Suppressor macrophage treated with lipopolysaccharide for 1 hour (primary cell): ENCODE measurements at regions not wholly inside any gene's neighbourhood (a gene's known extent, or its start where the extent isn't known, plus 50 kb on each side); places are given as distances from the start of the nearest gene placed in this dataset.

Source experiments
- DNase-seq, 3 donors: peaks; one replicate each; pipeline ENCODE4 v3.0.0-alpha.2; 2020 to 2022

DNA sequence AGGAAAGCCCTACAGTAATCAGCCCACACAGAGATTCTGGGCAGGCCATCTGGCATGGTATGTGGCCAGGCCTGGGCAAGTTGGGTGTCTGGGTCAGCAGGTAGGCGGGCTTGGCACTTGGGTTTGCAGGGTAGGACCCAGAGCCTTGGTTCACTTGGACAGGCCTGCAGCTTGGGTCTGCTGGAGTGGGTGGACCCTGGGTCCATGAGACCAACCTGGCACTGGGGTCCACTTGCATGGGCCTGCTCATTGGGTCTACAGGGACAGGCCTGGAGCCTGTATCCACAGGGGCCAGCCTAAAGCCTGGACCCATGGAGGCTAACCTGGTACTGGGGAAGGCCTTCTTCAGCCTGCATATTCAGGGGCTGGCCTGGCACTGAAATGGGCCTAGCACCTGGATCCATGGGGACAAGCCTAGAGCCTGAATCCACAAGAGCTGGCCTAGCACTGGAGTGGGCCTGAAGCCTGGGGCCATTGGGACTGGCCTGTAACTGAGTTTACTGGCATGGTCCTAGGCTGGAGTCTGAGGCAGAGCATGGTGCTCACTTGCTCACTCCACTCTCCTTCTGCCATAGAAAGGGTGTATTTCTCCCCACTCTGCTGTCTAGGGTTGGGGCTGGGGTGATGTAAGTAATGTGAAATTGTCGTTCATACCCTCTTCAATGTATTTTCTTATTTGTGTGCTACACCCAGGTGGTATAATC is 315.0 kb downstream of the AHR start:
- no peak for DNase-seq

DNA sequence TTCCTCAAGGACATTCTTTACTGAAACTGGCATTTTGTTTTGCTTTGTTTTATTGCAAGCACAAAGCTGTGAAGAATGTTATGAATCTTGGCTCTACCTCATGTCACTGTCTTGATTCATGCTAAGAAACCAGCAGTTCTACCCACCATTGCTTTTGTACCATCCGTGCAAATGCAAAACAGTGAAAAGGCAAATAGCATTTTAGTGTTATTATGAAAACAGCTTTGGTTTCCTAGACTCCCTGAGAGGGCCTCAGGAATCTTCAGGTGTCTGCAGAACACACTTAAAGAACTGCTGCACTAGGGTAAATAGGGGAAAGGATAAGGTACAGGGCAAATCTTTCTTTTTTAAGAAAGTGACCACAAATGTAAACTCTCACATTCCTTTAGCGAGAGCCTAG is 318.9 kb downstream of the AHR start:
- DNase-seq: no peak

DNA sequence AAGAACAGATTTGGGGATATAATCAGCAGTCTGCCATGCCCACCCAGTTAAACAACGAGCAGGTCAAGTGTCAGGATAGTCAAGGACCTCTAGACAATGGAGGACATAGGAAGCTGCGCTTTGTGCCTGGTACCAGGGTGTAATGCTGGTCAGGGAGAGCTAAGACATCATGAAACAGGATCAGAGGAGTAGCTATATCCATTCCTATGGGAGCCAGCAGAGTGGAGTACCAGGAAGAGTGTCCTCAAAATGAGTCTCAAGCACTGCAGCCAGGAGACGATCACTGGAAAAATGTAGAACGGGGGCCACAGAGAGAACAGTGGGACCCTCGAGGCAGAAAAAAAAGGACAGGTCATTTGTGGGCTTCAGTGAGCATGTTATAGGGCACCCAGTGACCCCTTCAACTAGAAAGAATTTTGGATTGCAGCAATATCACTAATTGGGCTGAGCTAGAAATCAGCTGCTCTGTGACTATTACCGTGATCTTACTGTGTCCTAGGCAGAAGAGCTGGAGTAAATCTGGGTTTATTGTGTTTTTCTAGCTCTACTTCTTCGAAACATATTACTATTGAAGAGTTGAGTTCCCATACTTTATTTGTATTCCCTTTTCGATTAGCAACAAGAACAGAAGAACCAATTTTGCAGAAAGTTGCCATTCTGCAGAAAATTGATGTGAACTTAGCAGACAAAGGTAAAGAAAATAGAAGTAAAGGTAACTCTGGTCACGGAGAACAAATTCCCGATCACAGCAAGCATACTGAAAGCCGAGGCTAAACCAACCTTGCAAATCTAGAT is 319.6 kb downstream of the AHR start:
- no peak for DNase-seq

DNA sequence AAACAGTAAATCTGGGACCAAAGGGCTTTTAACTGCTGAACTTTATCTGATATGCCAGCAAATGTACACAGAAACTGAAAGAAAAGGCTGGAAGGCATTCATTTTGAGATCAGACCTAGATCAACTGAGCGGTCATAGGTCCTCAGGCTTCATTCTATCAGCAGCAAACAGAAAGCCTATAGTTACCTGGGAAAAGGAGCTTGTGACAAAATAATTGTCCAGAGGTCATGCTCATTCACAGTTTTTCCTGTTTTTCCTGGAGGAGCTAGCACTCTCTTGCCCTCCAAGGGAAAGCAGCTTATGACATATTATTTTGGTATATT is 320.2 kb downstream of the AHR start:
- DNase-seq: no peak

DNA sequence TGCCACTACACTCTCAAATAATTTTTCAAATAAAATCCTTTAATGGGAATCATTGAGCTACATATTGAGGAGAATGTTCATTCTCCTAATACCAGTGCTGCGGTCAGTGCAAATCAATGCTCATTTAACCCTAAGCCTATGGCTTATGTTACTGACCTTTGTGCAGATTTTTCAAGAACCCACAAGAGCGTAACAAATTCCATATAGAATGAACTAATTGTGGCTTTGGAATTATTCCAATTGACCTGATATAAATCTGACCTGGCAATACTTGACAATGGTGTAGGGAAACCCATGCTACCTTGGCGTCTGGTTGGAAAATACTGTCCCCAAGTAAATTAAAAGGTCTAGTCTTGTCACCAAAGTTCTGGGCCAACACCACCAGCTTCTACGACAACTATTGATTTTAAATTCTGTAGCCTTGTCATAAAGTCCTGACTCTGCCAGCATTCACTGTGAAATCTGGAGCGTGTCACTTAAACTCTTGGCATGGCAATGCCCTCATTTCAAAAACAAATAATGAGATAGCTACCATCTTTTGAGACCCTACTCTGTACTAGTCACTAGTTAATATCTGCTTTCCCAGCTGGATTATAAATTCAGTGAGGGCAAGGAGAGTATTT is 320.9 kb downstream of the AHR start:
- no peak for DNase-seq

DNA sequence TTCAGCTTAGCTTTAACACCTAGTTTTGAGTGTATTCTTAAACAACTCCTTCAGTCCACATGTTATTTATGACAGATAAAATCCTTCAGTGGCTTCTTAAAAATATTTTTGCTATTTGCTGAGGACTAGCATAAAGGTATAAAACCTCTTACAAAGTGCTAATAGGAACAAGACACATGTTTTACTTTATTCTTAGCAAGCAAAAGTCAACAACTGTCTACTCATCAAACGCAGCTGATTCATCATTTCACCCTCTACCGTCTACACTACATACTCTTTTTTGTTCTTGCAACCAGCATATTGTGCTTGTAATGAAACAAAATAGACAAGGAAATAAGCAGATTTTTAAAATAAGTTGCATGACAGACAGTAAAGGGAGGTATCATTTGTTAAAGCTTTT is 319.7 kb downstream of the SNX13 start:
- no peak for DNase-seq

DNA sequence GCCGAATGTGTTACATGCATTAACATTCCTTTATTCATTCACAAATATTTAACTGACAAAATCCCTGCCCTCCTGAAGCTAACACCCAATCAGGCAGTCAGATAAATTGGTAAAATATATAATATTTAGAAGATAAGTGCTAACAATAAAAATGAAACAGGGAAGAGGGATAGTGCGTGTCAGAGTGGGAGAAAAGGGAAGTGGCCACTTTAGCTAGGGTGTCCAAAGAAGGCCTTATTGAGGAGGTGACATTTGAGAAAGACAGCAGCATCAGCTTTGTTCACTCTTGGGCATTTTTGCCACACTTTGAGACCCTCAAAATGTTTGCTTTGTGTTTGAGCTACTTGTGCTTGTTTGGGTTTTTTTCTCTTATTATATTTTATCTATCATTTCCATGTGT is 317.8 kb downstream of the SNX13 start:
- DNase-seq: peak; percentile 40 to 61 (median 49)

DNA sequence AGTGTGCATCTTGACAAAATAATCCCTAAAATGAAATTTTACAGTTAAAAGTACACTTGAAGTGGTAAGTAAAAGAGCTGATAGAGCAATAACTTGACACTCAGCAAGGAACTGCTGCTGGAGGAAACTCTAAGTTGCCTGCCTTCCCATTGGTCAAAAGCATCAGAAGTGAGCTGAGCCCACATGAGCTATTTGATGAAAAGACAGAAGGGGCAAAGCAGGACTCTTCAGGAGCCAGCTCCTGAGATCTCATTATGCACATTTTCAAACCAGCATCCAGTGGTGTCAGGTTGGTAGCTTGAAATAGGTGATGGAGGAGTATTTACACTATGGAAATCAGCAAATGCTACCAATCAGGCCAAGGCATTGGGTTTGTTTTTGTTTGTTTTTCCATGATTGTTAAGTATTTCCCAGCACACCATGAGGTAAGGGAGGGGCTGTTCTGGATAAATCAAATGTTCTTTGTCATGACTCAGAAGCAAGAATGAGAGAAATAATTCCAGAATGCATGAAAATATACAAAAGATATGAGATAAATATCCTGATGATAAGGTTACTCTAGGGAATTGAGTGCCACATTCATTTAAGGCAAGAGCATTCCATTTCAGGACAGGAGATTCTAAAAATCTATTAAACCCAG is 316.6 kb downstream of the SNX13 start:
- no peak for DNase-seq

DNA sequence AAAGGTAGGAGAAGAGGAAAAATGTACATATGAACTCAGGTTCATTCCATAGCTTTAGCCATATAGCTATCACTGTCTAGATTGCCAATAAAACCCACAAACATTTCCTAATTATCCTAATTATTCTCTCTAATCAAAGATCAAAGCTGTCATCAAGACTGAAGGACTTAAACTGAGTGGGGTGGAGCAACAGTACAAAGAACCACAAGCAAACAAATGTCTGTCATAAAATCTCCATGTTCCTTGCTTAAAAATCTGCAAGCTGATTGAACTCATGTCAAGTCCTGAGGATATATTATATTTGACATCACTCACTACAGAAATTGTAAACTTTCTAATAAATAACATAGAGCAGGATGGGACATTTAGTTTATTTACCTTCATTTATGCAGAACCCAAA is 315.9 kb downstream of the SNX13 start:
- DNase-seq: no peak

DNA sequence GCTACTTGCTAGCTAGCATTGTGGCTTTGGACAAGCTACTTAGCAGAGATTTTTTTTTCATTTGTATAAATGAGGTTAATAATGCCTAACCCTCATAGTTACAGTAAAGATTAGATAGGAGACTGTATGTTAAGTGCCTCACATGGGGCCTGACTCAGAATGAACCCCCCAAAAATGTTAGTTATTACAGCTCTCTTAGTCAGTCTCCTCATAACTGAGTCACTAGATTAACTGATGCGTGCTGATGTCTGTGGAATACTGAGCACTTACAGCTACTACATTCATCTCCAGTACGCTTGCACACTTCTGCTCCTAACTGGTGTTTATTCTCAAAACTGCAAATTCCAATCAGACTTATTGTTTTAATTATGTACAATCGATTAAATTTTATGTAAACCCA is 315.3 kb downstream of the SNX13 start:
- DNase-seq: peak in 2 of 3 donors; percentile 23 to 26

DNA sequence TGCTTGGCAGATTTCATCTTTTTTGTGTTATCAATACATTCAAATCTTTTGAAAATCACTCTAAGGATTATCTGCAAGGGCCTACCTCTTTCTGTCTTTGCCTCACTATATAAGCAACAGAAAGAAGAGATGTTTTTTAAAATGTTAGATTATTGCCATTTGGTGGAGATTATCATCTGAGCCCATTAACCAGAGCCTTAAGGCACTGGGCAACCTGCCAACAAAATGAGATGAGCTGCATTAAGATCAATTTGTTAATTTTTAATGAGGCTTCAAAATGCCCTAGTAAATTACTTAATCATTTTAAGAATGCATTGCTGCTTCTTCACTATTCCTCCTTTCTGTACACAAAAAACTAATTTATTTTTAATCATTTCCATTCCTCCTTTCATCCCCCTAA is 314.1 kb downstream of the SNX13 start:
- DNase-seq: no peak

DNA sequence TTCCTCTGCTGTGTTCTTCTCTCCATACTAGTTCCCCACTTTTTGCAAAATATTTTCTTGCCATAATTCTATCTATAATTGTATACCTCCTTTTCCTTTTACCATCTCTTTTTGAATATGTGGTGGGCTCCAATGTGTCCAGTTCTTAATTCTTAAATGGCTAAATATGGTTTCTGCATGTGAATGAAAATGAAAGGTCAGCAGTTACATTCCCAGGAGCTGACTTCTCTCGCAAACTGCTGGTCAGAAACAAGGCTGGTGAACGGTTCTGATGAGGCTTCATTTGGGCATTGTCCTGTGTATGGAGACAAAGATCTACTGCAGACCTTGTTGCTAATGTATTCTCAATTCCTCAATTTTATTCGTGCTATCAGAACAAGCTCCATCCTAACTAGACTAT is 309.2 kb downstream of the SNX13 start:
- no peak for DNase-seq

DNA sequence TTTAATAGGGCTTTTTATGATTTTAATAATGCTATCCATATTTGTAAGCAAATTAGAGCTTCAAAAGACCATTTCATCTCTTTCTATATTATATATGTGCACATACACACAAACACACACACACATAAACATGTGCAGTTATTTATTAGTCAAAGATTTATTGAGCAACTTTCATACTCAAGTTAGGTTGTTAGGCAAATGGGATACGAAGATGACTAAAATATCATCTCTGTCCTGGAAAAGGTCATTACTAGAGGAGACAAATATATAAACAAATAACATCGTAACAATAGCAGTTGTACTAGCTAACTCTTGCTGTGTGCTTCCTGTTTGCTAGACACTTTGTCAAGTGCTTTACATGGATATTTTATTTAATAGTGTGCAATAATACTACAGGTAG is 307.9 kb downstream of the SNX13 start:
- DNase-seq: no peak

DNA sequence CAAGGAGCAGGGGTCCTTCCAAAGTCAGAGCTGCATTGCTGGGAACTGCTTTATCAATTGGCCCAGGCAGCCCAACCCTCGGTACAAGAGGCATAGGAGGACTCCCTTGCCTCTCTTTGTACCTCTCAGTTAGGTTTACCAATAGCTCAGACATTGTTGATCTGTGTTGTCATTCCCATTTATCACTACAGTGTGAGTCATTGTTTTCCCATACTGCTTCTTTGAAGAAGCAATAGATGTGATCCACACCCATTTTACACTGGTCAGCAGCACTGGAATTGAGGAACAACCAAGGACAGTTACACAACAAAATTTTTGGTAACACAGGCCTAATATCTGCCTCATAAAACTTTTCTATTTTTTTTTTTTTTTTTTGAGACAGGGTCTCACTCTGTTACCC is 307.2 kb downstream of the SNX13 start:
- DNase-seq: peak; percentile 72 to 89 (median 88)

DNA sequence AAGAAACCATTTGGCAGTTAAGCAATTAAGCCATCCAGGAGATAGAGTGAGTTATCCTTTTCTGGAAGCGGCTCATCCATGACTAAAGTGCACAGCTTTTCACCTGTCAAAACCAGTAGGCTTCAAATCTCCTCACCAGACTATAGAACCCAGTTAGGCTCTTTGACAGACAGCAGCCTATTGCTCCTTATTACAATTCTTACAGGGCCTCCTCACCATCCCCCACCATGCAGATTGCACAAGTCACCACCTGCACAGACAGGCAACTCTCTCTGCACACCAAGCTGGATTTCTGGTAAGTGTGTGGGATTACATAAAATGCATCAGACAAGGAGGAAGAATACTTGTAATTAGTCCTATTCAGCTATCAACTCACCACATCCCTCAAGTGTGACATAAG is 301.6 kb downstream of the SNX13 start:
- DNase-seq: no peak

DNA sequence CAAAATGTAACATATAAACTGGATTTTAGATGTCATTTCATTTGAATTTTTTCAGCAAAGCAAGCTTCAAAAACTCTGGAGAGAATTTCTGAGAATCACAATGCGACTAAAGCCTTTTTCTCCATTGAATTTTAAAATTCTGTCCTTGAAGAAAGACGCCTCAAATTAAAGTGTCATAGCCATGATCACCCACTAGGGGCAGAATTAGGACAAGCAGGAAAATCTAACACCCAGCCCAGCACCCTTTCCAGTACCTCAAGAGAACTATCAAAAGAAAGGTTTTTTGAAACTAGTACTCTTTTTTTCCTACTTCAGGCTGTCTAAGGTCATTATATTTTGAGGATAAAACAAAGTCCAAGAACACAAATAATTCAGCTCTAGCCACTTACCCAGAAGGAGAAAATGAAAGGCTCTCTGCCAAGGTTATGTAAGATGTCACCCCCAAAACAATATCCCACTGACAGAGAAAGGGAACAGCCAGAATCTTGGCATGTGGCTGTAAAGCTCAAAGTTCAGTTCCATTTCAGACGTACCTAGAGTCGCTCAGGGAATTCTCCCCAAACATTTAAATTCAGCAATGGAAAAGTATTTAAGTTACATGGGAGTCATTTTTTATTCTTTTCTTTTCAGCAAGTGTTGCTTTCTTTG is 299.4 kb downstream of the SNX13 start:
- DNase-seq: peak; percentile 59 to 68 (median 66)

DNA sequence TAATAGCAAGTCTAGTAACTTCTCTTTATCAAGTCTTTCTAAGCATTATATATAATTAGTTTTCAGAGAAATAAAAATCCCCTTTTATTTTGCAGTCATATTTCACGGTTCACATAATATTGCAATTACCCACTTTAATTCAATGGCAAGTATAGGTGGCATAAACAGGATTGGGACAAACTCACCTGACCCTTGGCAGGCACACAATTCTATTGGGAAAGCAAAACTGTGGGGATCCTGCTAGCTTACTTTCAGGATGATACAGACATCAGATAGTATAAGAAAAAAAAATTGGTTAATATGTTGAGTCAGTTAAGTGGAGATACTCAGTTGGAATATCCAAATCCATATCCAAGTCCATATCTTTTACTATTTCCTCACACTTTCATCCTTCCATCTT is 294.8 kb downstream of the SNX13 start:
- no peak for DNase-seq

DNA sequence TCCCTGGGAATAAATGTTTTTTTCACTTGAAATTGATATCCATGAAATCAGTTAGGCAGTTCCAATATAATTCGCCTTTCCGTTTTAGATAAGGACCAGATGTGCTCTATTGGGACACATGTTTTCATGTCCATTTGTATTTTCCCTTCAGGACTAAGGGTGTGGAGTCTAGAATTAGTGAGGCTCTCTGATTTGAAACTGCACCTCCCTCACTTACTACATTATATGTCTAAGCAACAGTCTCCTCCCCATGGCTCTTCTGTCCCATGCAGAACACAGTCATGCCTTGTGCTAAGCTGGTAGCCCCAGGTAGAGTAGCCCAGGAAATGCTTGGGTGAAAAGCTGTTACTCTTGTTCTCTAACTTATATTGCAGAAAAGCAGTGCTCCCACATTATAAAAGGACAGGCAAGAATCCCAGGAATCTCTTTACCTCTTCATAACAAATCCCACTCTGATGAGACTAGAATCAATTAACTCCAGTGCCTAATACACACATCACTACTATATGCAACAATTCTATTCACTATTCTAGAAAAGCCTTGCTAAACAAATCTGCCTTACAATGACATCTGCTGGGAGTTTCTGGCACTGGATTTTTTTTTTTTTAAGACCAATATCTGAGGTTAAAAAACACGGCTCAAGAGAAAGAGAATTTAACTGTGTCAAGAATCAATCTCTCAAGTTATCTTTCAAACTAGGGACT is 293.9 kb downstream of the SNX13 start:
- peak; percentile 12 to 47 (median 31) for DNase-seq

DNA sequence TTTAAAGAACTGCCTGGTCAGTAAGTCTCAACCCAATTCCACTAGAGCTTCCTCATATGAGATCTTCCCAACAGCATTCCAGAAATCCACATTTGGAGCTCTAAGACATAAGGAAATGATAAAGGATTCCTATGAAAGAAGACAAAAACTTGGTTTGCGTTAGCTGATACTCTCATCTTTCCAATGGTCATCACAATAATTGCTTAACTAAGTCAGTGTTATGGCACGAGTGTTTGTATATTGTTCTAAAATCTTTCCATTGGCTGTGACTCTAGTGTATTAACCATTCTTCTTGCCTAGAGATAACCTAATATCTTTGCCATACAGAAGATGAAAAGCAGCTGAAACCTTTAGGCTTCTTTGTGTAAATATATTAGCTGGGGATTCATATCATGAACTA is 289.0 kb downstream of the SNX13 start:
- no peak for DNase-seq

DNA sequence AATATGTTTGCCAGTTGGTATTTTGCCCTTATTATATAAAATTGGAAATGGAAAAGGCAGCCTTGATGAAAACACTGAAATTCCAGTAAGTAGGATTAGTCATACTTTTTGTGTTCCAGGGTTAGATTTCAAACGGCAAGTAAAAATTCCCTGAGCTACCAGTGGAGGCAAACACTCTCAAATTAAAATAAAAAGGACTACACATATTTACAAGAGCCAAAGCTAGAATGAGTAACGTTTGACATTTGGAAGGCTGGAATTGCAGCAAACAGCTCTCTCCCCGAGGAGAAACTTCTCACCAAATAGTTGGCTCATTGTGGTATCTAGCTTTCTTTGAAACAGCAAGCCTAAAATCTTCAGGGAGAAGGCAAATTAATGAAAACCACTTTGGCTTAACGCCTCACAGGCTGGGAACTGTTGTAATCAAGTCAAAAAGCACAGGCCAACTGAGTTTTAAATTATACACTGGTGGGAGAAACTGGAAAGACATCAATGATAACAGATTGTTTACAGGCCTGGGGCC is 288.4 kb downstream of the SNX13 start:
- peak in 1 of 3 donors; percentile 32 for DNase-seq

DNA sequence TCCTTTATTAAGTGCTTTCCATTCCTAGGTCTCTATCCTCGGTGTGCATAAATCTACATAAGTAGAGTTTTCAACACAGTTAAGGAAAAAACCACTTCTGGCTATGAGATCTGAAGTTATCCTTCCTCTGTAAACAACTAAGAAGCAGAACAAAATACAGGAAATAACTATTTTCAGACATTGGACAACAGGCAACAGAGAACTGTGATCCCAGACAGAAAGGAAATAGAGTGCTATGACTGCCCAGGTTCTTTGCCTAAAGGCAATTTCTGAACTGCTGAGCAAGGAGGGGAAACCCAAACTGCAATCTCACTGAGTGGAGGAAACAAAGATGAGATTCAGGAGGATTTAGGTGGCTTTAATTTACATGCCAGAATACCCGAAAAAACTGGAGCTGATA is 285.4 kb downstream of the SNX13 start:
- DNase-seq: peak; percentile 40 to 49 (median 48)

DNA sequence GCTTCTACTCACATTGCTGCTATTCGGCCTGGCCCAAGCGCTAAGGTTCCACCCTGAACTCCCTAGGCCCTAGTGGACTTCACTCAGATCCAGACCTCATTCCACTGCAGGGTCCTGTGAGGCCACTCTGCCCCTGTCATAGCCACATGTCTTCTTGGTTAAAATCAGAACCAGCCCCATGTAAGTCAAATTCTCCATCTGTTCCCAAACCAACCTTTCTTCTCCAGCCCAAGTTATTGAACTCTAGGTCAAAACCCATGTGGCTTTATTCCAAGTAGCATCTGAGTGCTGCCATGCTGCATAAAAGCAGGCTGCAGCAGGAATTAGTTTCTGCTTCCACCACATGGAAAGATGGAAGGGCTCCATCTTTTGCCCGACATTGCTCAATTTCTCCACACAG is 281.2 kb downstream of the SNX13 start:
- no peak for DNase-seq
